ENCODE measurements at regions not wholly inside any gene's neighbourhood (a gene's known extent, or its start where the extent isn't known, plus 50 kb on each side); places are given as distances from the start of the nearest gene placed in this dataset.
"Not testable (repeated sequence)": the region's sequence is repeated elsewhere in the genome, so short reads cannot be mapped to it uniquely, and the experiment has no call there.

- no peaks in the 10 kb centered on the region for H3K4me1 ChIP-seq (ENCODE audit: insufficient read depth, low read length, poor library complexity, severe bottlenecking)
- H3K4me2 ChIP-seq (ENCODE audit: low read length): no peak overlapping the region
- CTCF ChIA-PET (ENCODE audit: unreplicated experiment): no interaction called here
- no TSS peak for BruUV-seq (replicated peaks)
- no peak overlapping the region for H3K27ac ChIP-seq (ENCODE audit: low read depth, low read length, poor library complexity, severe bottlenecking)
- POLR2A ChIA-PET: no interaction called here
- intact Hi-C loops (cut with micrococcal nuclease; ENCODE audit: unreplicated experiment): no loop called here
- H3K9me2 ChIP-seq (ENCODE audit: insufficient read depth, low read length): no peaks in the 10 kb centered on the region
- no peaks in the 10 kb centered on the region for H3K9me3 ChIP-seq (ENCODE audit: low read length)
- H2AFZ ChIP-seq (ENCODE audit: low read length): no peak overlapping the region
- TF ChIP-seq EZH2phosphoT487 (IDR thresholded peaks at IDR 0.05; ENCODE audit: borderline replicate concordance, low read depth, low read length) (no peak), CTCF (conservative IDR thresholded peaks at IDR 0.05; ENCODE audit: low read length) (no peak)
- H4K20me1 ChIP-seq (ENCODE audit: insufficient read depth, low read length): no peaks in the 10 kb centered on the region
- no peak overlapping the region for H3K4me3 ChIP-seq (ENCODE audit: low read depth, low read length, poor library complexity, severe bottlenecking)
- H3K79me2 ChIP-seq (ENCODE audit: insufficient read depth, low read depth, low read length): no peaks in the 10 kb centered on the region
- H3K36me3 ChIP-seq (ENCODE audit: insufficient read depth, low read length): no peaks in the 10 kb centered on the region
- DNase-seq (ENCODE audit: low spot score): no peak
Observed at GRCh38 chr2:14501061-14501460, 131.5 kb upstream of the LRATD1 start.

GRCh38 chr2:14506955-14507354 lies 125.6 kb upstream of the LRATD1 start:
- intact Hi-C loops (cut with micrococcal nuclease; ENCODE audit: unreplicated experiment); H3K4me3 ChIP-seq (ENCODE audit: low read depth, low read length, poor library complexity, severe bottlenecking); BruUV-seq (replicated peaks); H3K27ac ChIP-seq (ENCODE audit: low read depth, low read length, poor library complexity, severe bottlenecking); CTCF ChIA-PET (ENCODE audit: unreplicated experiment); H3K4me1 ChIP-seq (ENCODE audit: insufficient read depth, low read length, poor library complexity, severe bottlenecking); H4K20me1 ChIP-seq (ENCODE audit: insufficient read depth, low read length); H3K79me2 ChIP-seq (ENCODE audit: insufficient read depth, low read depth, low read length); H3K4me2 ChIP-seq (ENCODE audit: low read length); H2AFZ ChIP-seq (ENCODE audit: low read length); H3K9me3 ChIP-seq (ENCODE audit: low read length); H3K36me3 ChIP-seq (ENCODE audit: insufficient read depth, low read length); DNase-seq (ENCODE audit: low spot score); POLR2A ChIA-PET; H3K9me2 ChIP-seq (ENCODE audit: insufficient read depth, low read length): not testable (repeated sequence)

GRCh38 chr2:14511541-14511940 lies 121.0 kb upstream of the LRATD1 start:
- TF ChIP-seq CTCF (conservative IDR thresholded peaks at IDR 0.05; ENCODE audit: low read length) (no peak), EZH2phosphoT487 (IDR thresholded peaks at IDR 0.05; ENCODE audit: borderline replicate concordance, low read depth, low read length) (no peak)
- no peak for DNase-seq (ENCODE audit: low spot score)
- BruUV-seq (replicated peaks): no TSS peak
- intact Hi-C loops (cut with micrococcal nuclease; ENCODE audit: unreplicated experiment): no loop called here
- H3K9me2 ChIP-seq (ENCODE audit: insufficient read depth, low read length): no peaks in the 10 kb centered on the region
- no peak overlapping the region for H3K4me3 ChIP-seq (ENCODE audit: low read depth, low read length, poor library complexity, severe bottlenecking)
- no peaks in the 10 kb centered on the region for H3K79me2 ChIP-seq (ENCODE audit: insufficient read depth, low read depth, low read length)
- ChIA-PET POLR2A (interaction anchor here (0.7 kb wide), 1 partner anchor 197 kb away, joined by 3 read pairs; no protein-coding TSS in a partner anchor), CTCF (ENCODE audit: unreplicated experiment) (no interaction called here)
- no peak overlapping the region for H3K27ac ChIP-seq (ENCODE audit: low read depth, low read length, poor library complexity, severe bottlenecking)
- no peaks in the 10 kb centered on the region for H3K4me1 ChIP-seq (ENCODE audit: insufficient read depth, low read length, poor library complexity, severe bottlenecking)
- H3K4me2 ChIP-seq (ENCODE audit: low read length): no peak overlapping the region
- no peaks in the 10 kb centered on the region for H3K36me3 ChIP-seq (ENCODE audit: insufficient read depth, low read length)
- no peaks in the 10 kb centered on the region for H3K9me3 ChIP-seq (ENCODE audit: low read length)
- no peaks in the 10 kb centered on the region for H4K20me1 ChIP-seq (ENCODE audit: insufficient read depth, low read length)
- H2AFZ ChIP-seq (ENCODE audit: low read length): no peak overlapping the region
